Caco-2 (cell line): ENCODE measurements at regions not wholly inside any gene's neighbourhood (a gene's known extent, or its start where the extent isn't known, plus 50 kb on each side); places are given as distances from the start of the nearest gene placed in this dataset.
A peak's percentile ranks its signal among the peaks of the same experiment; 100 is the strongest.

Experiments
- BruUV-seq: library from RNA; stranded (reverse); fragments of 400-500 nt; replicated peaks from 2 replicates; lab custom pipeline; 2021; lab: Mats Ljungman, UMichigan
- CTCF ChIA-PET: fragments of 300-600 bp; sonication (Branson Sonifier 250); formaldehyde crosslinking; loops from one replicate; lab custom pipeline; 2022; ENCODE audit warnings: antibody characterized with exemption; lab: Charles Lee
- POLR2A ChIA-PET: fragments of 300-600 bp; sonication (Branson Sonifier 250); formaldehyde crosslinking; loops from one replicate; lab custom pipeline; 2022; ENCODE audit warnings: antibody characterized with exemption; lab: Charles Lee
- DNase-seq, 2 experiments: peaks; one replicate each; pipeline versions ENCODE4 v3.0.0 to v3.0.0-alpha.2; 2020 to 2022
- H3K27me3 ChIP-seq: replicated peaks from 2 replicates; pipeline ENCODE4 v1.6.0; 2011; ENCODE audit warnings: low read length; ENCODE audit not compliant: control insufficient read depth, insufficient read depth
- H3K36me3 ChIP-seq: 2 replicates; pipeline ENCODE4 v1.5.1; 2011; ENCODE audit warnings: low read length; ENCODE audit not compliant: control insufficient read depth, insufficient read depth
- H3K4me1 ChIP-seq: fragments of 250-450 bp; sonication (Bioruptor Pico); 2 replicates; pipeline ENCODE4 v1.5.1; 2020; ENCODE audit warnings: mild to moderate bottlenecking
- H3K4me3 ChIP-seq: 2 replicates; pipeline ENCODE4 v1.5.1; 2011; ENCODE audit warnings: low read depth, mild to moderate bottlenecking, control low read depth, low read length
- H3K9me3 ChIP-seq: fragments of 250-450 bp; sonication (Bioruptor Pico); 2 replicates; pipeline ENCODE4 v1.5.1; 2020; ENCODE audit warnings: mild to moderate bottlenecking, moderate library complexity
- H3K27ac Mint-ChIP-seq: one replicate; pipeline ENCODE4 v1.8.0; 2022; ENCODE audit warnings: mixed read lengths; ENCODE audit not compliant: unreplicated experiment
- H3K27me3 Mint-ChIP-seq: one replicate; pipeline ENCODE4 v1.8.0; 2022; ENCODE audit warnings: mixed read lengths; ENCODE audit not compliant: insufficient read depth, unreplicated experiment
- H3K36me3 Mint-ChIP-seq: one replicate; pipeline ENCODE4 v1.8.0; 2022; ENCODE audit warnings: mild to moderate bottlenecking, mixed read lengths; ENCODE audit not compliant: insufficient read depth, unreplicated experiment
- H3K4me1 Mint-ChIP-seq: one replicate; pipeline ENCODE4 v1.8.0; 2022; ENCODE audit warnings: low read depth, mixed read lengths; ENCODE audit not compliant: unreplicated experiment
- H3K4me3 Mint-ChIP-seq: one replicate; pipeline ENCODE4 v1.8.0; 2022; ENCODE audit warnings: mild to moderate bottlenecking, moderate library complexity, mixed read lengths; ENCODE audit not compliant: unreplicated experiment
- H3K9me3 Mint-ChIP-seq: one replicate; pipeline ENCODE4 v1.8.0; 2022; ENCODE audit warnings: mixed read lengths; ENCODE audit not compliant: unreplicated experiment
- intact Hi-C: fragments of 100-400 bp; cut with micrococcal nuclease; formaldehyde crosslinking; loops from one replicate; pipeline ENCODE4 v1.10.0; 2022; ENCODE audit not compliant: unreplicated experiment
- TF ChIP-seq, protein P1 (sequence below), 2 experiments: fragments of 200-600 bp in 1 of 2; IDR thresholded peaks; 1 replicate in 1 of 2; 2 replicates in 1 of 2; pipeline versions ENCODE4 v1.5.1 to v1.8.0; 2011 to 2022; ENCODE audit warnings: antibody characterized with exemption in 1 of 2, control low read depth in 1 of 2, inconsistent platforms in 1 of 2, low read depth in 1 of 2, low read length in 1 of 2, mild to moderate bottlenecking in 1 of 2, moderate library complexity in 1 of 2; ENCODE audit not compliant: insufficient read depth in 1 of 2, severe bottlenecking in 1 of 2, unreplicated experiment in 1 of 2

DNA sequence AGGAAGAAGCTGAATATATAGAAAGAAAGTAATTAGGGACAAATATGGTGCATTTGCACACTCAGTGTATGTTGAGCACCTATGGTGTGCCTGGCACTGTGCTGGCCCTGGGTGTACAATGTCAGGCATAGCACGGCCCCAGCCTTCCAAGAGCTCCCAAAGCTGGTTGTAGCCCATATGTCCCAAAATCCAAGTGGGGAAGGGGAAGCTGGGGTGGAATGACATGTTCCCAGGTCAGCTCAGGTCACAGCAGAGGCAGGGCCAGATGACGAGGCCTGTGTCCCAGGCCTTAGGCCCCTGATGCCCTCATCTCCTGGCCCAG is 170.0 kb downstream of the VEGFA start:
- TF ChIP-seq, protein P1, sequence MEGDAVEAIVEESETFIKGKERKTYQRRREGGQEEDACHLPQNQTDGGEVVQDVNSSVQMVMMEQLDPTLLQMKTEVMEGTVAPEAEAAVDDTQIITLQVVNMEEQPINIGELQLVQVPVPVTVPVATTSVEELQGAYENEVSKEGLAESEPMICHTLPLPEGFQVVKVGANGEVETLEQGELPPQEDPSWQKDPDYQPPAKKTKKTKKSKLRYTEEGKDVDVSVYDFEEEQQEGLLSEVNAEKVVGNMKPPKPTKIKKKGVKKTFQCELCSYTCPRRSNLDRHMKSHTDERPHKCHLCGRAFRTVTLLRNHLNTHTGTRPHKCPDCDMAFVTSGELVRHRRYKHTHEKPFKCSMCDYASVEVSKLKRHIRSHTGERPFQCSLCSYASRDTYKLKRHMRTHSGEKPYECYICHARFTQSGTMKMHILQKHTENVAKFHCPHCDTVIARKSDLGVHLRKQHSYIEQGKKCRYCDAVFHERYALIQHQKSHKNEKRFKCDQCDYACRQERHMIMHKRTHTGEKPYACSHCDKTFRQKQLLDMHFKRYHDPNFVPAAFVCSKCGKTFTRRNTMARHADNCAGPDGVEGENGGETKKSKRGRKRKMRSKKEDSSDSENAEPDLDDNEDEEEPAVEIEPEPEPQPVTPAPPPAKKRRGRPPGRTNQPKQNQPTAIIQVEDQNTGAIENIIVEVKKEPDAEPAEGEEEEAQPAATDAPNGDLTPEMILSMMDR (IDR thresholded peaks at IDR 0.05; ENCODE audit: insufficient read depth in 1 of 2, low read depth in 1 of 2, low read length in 1 of 2, severe bottlenecking in 1 of 2, unreplicated experiment in 1 of 2) = no peak
- H3K9me3 Mint-ChIP-seq = no peaks in the 10 kb centered on the region
- no peaks in the 10 kb centered on the region for H3K27me3 Mint-ChIP-seq
- CTCF ChIA-PET = no interaction called here
- no peak overlapping the region for H3K4me3 Mint-ChIP-seq
- Histone ChIP-seq H3K4me1 (peaks cover 17% of the 10 kb centered on the region), H3K36me3 (no peaks in the 10 kb centered on the region), H3K9me3 (no peaks in the 10 kb centered on the region), H3K27me3 (no peaks in the 10 kb centered on the region), H3K4me3 (no peak overlapping the region)
- H3K27ac Mint-ChIP-seq = no peak overlapping the region
- intact Hi-C loops = no loop called here
- BruUV-seq = no TSS peak
- no peak for DNase-seq
- peaks cover 27% of the 10 kb centered on the region for H3K4me1 Mint-ChIP-seq
- no peaks in the 10 kb centered on the region for H3K36me3 Mint-ChIP-seq
- POLR2A ChIA-PET = no interaction called here

DNA sequence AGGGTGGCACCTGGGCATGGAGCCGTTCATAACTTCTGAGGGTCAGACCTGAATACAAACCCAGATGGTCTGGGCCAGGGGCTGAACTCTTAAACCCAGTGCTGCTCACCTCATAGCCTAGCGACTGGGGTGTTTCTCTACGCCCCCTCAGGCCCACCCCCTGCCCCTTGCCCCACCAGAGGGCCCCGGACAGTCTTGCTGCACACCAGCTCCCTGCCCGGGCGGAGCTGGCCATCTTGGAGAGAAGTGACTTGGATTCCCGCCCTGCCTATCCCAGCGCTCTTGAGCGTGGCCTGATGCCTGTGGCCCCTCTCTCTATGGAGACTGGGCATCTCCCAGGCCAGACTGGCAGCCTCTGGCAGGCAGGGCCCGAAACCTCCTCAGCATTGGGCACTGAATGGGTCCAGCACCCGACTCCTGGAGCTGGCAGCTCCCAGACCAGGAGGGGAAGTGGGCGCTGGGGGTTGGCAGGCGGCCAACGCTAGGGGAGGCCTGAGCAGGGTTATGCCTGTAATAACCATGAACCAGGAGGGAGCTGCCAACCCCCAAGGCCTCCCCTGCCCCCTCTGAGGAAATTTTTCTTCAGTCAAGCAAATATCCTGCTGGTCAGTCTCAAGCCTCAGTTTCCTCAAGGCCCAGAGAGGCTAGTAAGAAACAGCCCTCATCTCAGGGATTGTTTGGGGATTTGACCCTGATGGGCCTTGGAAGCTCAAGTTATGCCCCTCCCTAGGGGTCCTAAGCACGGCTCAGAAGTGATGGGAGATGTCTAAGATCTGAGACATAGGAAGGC is 169.5 kb downstream of the VEGFA start:
- BruUV-seq = no TSS peak
- peaks cover 28% of the 10 kb centered on the region for H3K4me1 Mint-ChIP-seq
- no peak overlapping the region for H3K27ac Mint-ChIP-seq

DNA sequence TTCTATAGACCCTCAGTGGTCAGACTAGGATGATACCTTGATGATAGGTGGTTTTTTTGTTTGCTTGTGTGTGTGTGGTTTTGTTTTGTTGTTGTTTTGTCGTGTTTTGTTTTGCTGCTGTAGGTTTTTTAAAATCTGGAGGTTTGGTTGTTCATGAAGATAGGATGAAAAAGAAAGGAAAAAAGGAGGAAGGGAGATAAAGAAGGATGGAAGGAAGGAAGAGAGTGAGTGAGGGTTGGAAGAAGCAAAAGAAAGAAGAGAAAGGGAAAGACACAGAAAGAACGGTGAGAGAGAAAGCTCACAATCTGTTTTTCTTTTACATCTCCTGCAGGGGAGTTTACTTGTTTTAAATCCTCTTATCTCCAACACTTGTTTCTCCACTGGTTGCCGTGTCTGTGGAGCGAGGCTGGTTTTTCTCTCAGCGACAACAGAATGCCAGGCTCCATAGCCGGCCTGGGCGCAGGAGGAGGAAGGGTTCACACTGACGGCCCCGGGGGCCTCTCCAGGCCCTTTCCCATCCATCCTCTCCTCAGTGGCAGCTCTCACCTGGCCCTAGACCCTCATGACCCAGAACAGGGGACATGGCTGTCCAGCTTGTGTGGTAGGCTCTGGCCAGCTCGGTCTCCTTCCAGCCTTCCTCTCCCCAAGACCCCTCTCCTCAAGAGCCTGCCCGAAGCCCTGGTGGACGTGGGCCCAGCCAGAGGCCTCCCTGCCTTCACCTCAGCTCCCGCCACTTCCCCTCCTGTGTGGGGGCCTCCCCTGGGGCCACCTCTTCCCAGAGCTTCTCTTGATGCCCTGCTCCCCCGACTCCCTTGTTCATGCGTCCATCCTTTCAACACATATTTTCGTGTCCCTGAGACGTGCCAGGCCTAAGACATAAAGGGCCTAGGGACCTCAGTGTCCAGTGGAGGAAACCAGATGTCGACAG is 168.4 kb downstream of the VEGFA start:
- BruUV-seq = no TSS peak
- DNase-seq = no peak
- Mint-ChIP-seq H3K4me3 (no peak overlapping the region), H3K36me3 (no peaks in the 10 kb centered on the region), H3K9me3 (no peaks in the 10 kb centered on the region), H3K27me3 (no peaks in the 10 kb centered on the region), H3K27ac (peak overlapping the region; percentile 61), H3K4me1 (peaks cover 39% of the 10 kb centered on the region)
- Histone ChIP-seq H3K4me3 (no peak overlapping the region), H3K36me3 (no peaks in the 10 kb centered on the region), H3K27me3 (no peaks in the 10 kb centered on the region), H3K9me3 (no peaks in the 10 kb centered on the region), H3K4me1 (peaks cover 27% of the 10 kb centered on the region)
- CTCF ChIA-PET = interaction anchor here (0.8 to 3.1 kb wide), 5 partner anchors 11 to 141 kb away, joined by 3 to 23 read pairs (median 4); no protein-coding TSS in a partner anchor
- TF ChIP-seq, protein P1 (IDR thresholded peaks at IDR 0.05; ENCODE audit: insufficient read depth in 1 of 2, low read depth in 1 of 2, low read length in 1 of 2, severe bottlenecking in 1 of 2, unreplicated experiment in 1 of 2) = no peak
- intact Hi-C loops = no loop called here
- POLR2A ChIA-PET = interaction anchor here (1.4 kb wide), 1 partner anchor 12 kb away, joined by 18 read pairs; no protein-coding TSS in a partner anchor

More for the DNA sequence above, 169.5 kb downstream of the VEGFA start:
- POLR2A ChIA-PET = no interaction called here
- Histone ChIP-seq H3K4me1 (peaks cover 17% of the 10 kb centered on the region), H3K4me3 (no peak overlapping the region), H3K9me3 (no peaks in the 10 kb centered on the region), H3K36me3 (no peaks in the 10 kb centered on the region), H3K27me3 (no peaks in the 10 kb centered on the region)
- intact Hi-C loops = no loop called here
- Mint-ChIP-seq H3K36me3 (no peaks in the 10 kb centered on the region), H3K27me3 (no peaks in the 10 kb centered on the region), H3K9me3 (no peaks in the 10 kb centered on the region), H3K4me3 (no peak overlapping the region)
- CTCF ChIA-PET = interaction anchor here (1.7 kb wide), 1 partner anchor 140 kb away, joined by 4 read pairs; no protein-coding TSS in a partner anchor
- DNase-seq = no peak
- TF ChIP-seq, protein P1 (IDR thresholded peaks at IDR 0.05; ENCODE audit: insufficient read depth in 1 of 2, low read depth in 1 of 2, low read length in 1 of 2, severe bottlenecking in 1 of 2, unreplicated experiment in 1 of 2) = no peak
